HG03354 (cell line): ENCODE measurements at regions not wholly inside any gene's neighbourhood (a gene's known extent, or its start where the extent isn't known, plus 50 kb on each side); places are given as distances from the start of the nearest gene placed in this dataset.

Experiments
- ATAC-seq: cut with Tn5 transposase; IDR thresholded peaks from one replicate; pipeline ENCODE4 v1.9.1; 2021; ENCODE audit warnings: mild to moderate bottlenecking; ENCODE audit not compliant: unreplicated experiment, poor library complexity, severe bottlenecking

DNA sequence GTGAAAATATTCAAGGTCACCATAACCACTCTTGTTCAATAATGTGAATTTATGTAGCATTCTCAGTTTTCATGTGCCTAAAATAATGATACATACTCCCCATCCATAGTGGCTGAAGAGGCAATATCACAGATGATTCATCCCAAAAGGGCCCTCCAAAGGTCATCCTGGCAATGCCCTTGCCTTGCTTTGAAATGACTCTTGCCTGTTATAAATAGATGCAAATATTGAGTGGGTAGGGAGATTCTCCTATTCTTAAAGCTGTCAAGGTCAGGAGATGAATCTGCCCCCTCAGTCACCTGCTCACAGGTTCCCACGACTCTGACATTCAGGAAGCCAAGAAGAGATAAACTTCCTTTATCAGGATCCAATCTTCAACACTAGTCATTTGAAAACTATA is 490.5 kb downstream of the TNS1 start:
- ATAC-seq = no peak

DNA sequence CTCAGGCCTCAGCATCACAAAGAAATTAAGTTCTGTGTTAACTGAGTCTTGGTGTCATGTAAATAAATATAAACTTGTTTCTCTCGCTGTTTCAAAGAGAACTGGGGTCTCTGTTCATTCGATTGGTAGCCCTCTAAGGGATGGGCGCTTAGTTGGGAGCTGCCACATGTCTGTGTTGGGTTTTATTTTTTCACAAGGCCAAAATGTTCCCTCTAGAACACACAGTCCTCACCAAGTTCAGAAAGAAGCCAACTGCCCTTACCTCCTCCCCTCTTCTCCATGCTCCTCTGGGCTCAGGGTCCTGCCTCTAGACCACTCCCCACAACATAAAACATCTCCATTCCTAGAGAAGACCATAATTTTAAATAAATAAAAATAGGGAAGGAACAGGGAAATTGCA is 490.9 kb downstream of the TNS1 start:
- ATAC-seq = no peak

DNA sequence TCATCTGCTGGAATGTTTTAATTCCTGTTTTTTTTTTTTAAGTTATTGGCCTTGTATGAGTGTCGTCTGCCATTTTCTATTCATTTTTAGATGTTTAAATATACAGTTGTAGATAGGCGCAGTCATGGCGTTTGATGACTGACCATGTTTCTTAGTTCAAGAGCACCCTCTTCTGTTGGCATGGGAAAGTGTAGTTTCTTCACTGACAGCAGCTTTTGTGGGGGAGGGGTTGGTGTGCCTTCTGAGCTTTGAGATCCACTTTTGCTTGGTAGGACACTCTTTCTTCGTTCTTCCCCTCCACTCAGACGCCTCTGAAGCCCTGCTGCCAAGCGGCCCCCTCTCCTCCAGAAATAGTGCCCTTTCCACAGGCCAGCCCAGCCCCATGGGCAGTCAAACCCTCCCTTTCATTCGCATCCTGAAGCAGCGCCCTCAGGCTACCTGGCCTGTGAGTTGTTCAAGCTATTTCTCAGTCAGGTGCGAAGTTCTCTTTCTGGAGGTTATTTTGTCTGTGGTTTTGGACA is 492.0 kb downstream of the TNS1 start:
- no peak for ATAC-seq

DNA sequence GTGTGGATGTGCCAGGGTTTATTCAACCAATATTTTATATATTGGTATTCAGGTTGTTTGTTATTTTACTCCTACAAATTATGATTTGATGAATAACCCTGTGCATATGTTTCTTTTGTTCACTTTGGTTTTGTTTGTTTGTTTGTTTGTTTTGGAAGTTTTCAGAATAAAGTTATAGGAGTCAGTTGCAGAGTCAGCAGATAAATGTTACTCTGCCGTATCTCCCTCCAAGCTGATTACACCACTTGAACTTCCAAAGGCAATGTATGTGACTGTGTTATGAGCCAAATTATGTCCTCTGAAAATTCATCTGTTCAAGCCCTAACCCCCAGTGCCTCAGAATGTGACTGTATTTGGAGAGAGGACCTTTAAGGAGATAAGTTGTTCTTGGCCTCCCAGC is 497.5 kb downstream of the TNS1 start:
- ATAC-seq = no peak

DNA sequence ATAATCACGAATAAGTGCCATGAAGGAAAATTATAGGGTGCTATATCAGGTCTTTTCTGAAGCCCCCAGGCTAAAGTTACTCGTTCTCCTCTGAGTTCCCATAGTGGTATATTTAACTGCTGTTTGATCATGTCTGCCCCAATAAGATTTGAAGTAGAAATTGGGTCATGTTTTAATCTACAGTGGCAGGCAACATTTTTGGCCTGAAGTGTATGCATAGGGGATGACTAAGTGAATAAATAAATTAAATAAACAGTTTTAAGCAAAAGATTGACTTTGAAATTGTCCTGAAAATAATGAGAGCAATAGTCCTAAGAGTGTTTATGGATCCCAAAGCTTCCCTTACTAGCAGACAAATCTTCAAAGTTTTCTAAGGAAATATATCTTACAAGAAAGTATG is 500.9 kb downstream of the TNS1 start:
- ATAC-seq = no peak

DNA sequence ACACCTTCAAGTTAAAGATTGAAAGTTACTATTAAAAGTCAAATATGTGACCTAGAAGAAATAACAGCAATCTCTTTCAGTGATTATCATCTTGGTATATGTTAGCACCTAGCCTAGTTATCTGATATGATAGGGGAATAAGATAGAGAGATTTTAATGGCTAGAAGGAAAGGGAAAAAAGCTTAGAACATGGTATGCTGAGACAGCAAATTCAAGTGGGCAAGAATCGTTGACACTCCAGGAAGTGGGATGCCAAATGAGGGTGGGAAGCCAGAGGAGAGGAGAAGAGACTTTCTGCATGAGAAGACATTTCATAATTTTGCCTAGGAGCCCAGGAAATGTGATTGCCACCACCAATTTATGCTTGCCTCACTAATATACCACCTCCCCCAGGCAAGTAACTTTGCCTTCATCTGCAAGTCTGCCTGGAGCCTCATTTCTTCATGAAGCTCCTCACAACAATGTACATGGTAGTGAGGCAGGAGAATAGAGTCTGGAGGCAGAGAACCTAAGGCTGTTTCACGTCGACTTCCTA is 504.9 kb downstream of the TNS1 start:
- ATAC-seq = no peak

DNA sequence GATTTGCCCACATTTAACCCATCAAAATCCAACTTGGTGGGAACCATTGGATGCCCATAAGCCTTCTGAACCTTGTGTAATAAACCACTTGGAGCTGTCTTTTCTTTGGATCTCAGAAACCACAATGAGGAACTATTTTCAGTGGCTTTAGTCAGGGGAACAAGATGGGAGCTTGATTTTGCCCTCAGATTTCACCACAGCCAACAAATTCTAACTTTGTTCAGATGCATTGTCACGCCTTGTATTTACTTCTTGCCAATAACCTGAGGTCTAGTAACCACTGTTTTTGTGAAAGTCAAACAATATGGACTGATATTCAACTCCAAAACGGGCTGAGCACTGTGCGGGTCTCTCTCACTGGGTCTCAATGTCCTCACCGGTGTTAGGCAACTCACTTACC is 508.2 kb downstream of the TNS1 start:
- no peak for ATAC-seq

DNA sequence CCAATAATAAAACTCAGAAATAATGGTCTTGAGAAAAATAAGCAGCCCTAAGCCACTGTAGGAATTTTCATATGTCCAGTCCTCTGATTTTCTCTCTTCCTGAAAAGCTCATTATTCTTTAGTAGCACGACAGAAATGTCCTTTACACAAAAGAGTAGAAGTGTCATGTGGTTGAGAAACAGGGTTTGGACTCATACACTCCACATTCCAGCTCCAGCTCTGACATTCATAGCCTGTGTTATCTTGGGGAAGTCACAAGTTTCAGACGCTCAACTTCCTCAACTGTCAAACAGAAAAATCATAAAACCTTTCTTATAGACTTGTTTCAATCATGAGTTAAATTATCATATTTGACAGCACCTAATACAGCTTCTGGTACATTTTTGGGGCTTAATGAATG is 511.5 kb downstream of the TNS1 start:
- no peak for ATAC-seq

DNA sequence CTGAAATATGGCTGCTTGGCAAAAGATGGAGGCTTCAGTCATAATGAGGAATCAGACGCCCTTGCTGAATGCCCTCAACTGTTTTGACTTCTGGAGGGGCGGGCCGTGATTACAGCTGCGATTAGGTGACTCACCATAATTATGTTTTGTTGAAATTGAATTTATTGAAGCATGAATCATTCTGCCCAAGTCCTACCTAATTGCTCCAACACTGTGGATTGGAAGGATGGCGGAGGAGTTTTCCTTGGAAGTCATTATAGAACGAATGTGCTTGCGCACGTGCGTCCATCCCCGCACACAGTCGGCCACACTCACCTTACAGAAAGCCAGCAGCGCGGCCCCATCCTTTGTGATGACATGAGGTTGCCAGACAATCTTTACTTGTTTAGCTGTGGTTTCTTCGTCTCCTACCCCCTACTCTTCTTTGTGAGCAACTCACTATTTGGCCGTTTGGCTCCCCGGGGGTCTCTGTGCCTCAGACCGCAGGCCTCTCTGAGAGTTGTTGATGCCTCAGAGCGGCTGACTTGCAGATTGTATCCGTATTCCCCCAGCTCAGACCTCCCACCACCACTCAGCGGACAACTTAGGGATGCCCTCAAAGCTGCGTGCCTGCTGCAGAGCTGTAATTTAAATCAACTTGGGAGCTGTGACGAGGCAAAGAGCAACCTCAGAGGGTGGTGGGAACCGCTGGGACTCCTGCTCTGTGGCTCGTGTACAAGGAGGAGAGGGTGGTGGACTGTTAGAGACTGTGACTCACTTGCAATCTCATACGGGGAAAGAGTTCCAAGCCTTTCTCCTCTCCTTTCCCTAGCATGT is 513.4 kb downstream of the TNS1 start:
- ATAC-seq = no peak

DNA sequence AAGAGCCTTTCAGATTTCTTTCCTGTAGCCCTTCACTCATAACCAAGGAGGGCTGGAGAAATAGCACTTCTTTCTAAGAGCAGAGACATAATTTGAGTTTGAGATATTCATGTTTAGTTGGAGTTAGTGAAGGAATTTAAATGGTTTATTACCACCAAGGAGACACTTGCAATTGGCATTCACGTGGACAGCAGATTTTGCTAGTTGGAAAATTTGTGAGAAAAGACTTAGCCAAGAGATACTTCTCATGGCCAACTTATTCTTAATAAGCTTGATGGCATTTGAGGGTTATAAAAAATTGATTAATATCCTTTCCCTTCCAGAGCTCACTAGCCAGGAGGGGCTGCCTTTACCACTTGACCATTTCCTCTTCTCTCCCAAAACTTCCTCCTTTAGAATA is 518.7 kb downstream of the TNS1 start:
- ATAC-seq = no peak

DNA sequence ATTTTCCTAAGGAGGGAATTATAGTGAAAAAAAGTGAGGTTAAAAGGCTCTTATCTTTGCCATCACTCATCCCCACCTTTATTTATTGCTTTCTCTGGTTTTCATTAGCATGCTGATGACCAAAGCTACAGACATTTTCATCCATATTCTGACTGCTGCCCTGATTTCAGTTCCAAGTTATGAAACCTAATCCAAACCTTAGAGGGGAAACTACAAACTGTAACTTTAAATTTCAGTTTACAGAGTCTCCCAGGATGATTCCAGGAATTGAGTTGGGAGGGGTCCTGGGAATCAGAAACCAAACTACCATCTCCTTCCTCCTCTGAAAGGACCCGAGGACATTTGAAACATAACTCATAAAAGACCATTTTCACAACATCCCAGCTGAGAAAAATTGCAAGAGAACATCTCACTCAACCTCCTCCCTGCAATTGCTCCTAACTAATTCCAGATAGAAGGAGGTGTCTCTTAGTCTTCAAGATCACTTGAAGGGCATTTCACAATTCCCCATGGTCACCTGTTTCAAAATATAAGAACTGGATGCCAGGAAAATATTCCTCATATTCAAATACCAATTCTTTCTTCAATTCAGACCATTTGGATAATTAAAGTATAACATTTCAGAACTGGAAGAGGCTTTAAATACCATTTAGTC is 520.6 kb downstream of the TNS1 start:
- ATAC-seq = no peak

DNA sequence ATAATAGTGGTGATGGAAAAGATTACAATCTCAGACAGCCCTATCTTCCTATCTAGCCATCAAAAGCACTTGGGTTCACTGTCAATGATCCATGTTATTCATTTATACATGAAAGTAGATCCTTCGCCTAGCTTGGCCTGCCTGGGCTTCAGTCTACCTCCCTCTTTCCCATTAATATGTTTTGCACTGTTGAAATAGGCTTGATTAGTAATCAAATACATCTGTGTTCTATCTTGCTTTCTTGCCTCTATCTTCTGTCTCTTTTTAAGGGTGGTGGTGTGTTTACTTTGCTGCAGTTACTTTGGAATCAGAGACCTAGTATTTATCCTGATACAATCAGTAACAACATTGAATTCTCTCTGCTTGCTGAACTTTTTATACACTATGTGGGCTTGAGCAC is 521.2 kb downstream of the TNS1 start:
- no peak for ATAC-seq

DNA sequence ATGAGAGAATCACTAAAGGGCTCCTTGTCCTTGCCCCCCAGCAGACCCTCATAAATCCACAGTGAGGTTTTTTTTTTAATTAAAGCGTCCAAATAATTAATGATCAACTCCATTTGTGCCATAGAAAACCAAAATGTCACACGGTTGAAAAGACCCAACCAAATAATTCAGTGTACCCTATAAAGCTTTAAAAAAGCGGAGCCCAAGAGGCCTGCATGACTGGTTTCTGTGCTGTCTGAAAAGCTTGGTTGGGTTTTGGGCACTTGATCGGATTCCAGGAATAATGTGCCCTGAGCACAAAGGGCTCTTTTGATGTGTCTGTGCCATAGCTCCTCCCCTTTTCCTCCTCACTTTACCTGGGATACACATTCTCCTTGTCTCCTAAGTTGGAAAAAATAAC is 523.2 kb downstream of the TNS1 start:
- ATAC-seq = no peak

DNA sequence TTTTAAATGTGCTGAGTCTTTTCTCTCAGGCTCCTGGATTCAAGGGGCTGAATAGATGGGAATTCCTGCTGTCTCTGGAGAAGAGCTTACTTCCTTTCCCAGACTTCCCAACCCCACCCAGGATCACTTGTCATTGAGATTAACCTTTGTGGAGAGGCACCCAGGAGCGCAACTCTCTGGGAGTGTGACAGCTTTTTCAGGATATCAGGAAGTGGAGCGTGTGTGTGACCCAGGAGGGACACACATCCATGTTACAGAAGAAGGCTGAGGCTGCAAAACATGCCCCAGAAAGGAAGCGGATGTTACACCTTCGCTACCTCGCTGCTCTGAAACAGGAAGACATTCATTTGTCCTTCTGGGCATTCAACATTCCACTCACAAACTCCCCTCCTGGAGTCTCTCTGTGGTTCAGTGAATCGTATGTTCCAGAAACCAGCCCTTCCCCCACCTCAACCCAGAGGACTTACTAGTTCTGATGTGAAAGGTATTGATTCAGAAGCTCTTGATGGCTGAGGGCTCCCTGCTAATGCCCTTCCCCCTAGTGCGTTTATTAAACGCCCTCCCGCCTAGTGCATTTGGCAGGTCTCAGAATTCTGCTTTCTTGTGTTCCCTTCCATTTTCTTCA is 523.9 kb downstream of the TNS1 start:
- ATAC-seq = no peak

DNA sequence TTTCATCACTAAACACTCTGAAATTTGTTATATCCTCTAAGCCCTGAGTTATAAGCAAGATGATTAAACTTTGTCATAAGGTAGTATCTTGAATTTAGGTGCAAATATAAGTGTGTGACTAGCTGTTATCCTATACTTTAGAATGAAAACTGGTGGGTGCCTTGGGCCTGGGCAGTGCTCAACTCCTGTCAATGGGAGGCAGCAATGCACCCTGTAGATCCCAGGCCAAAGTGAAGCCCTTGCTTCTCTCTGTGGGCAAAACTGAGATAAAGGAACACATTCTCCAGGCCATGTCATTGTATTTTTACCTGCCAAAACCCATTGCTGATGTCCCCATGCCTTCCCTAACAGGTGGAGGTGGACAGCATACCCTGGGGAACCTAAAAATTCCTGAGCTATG is 525.2 kb downstream of the TNS1 start:
- ATAC-seq = no peak

DNA sequence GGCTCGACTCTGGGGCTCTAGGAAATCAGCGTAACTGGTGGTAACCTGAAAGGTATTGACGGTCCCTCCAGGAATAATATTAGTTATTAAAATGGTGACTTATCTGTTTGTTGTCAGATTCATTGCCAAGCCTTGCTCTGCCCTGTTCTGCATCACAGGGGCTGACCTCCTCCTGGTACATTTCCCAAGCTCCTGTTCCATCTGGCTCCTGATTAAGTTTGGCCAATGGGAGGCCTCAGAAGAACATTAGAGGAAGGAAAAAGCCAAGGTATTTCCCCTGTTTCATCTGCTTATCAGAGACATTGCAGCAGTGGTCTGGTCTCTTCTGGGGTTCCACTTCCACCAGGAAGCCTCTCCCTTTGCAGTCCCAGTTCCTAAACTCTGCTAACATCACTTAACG is 527.0 kb downstream of the TNS1 start:
- ATAC-seq = no peak

DNA sequence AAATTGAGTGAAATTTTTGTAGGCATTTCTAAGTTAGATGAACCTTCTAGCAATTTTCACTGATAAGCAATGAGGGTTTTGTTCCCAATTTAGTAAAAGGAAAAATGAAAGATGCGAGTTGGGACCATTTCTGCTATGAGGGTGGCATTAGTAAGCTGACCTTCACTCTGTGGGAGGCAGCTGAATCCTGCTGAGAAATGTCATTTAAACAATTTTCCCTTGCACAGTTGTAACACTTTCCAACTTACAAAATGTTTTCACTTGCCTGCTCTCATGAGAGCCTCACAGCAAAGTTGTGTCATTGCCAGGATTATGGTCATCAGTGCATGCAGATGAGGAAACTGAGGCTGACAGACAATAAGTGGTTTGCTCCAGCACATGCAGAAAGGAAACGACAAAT is 527.7 kb downstream of the TNS1 start:
- no peak for ATAC-seq

DNA sequence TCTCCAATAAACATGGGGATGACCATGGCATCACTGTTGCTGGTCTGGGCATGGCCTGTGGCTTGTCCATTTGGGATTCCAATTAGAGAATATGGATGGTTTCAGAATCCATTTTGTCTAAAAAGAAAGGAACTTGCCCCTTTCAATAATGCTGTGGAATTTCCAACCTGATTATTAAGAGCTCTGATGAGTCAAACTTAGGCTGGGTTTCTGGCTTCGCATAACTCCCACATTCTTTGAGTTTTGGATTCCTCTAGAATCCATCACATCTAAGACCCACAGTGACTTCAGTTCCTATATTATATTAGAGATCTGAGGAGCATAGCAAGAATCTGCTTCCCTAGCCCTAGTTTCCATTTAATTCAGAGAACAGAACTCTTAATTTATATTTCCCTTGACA is 531.5 kb downstream of the TNS1 start:
- ATAC-seq = no peak

DNA sequence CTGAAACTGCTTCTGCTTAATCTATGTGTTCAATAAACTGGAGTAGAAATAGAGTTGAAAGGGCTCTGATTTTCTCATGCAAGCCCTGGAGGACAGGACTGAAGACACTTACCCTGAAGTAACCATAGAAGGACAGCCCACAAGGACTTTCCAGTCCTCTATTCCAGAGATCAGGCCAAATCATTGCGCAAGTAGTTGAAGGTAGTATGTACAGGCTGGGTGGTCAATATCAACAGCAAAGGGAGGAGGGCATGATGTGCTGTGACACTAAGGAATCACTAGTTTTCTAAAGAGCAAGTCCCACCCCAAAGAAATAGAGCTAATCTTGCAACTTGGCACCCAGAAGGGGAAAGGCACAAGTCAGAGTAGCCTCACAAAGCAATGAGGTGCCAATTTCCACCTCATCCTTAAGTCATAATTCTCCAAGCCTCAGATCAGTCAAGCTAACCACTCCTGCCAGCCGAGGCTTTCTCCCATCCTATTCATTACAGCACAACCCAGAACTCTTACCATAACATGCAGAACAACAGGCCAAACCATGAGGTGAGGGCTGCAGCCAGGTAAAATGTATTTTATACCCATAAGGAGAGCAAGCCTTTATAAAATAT is 533.5 kb downstream of the TNS1 start:
- ATAC-seq = no peak
